HEK293 (cell line): ENCODE measurements at regions not wholly inside any gene's neighbourhood (a gene's known extent, or its start where the extent isn't known, plus 50 kb on each side); places are given as distances from the start of the nearest gene placed in this dataset.
A peak's percentile ranks its signal among the peaks of the same experiment; 100 is the strongest.

Source experiments
- ATF2 ChIP-seq: fragments of 450-650 bp; formaldehyde crosslinking; IDR thresholded peaks from 2 replicates; pipeline ENCODE4 v1.5.1; 2016; ENCODE audit warnings: missing biosample characterization, missing genetic modification characterization, low read depth
- BCL11B ChIP-seq: fragments of 450-650 bp; formaldehyde crosslinking; IDR thresholded peaks from 2 replicates; pipeline ENCODE4 v1.5.1; 2016; ENCODE audit warnings: low read depth, missing biosample characterization, missing genetic modification characterization
- MEIS1 ChIP-seq: sonication (generic); formaldehyde crosslinking; IDR thresholded peaks from 2 replicates; pipeline ENCODE4 v1.8.1; 2022; ENCODE audit warnings: missing genetic modification reagents, mild to moderate bottlenecking, borderline replicate concordance
- PBX3 ChIP-seq: sonication (generic); formaldehyde crosslinking; IDR thresholded peaks from 2 replicates; pipeline ENCODE4 v1.8.1; 2022; ENCODE audit warnings: mild to moderate bottlenecking, moderate library complexity, missing genetic modification reagents
- PRDM2 ChIP-seq: fragments of 450-650 bp; formaldehyde crosslinking; IDR thresholded peaks from 2 replicates; pipeline ENCODE4 v1.5.1; 2016; ENCODE audit warnings: missing biosample characterization, missing genetic modification characterization, borderline replicate concordance
- ZBTB11 ChIP-seq: fragments of 450-650 bp; formaldehyde crosslinking; conservative IDR thresholded peaks from 2 replicates; pipeline ENCODE4 v1.5.1; 2016; ENCODE audit warnings: low read depth, missing biosample characterization, missing genetic modification characterization
- ZBTB21 ChIP-seq: fragments of 450-650 bp; formaldehyde crosslinking; IDR thresholded peaks from 2 replicates; pipeline ENCODE4 v1.5.1; 2017; ENCODE audit warnings: missing biosample characterization, missing genetic modification characterization
- ZFP3 ChIP-seq: fragments of 450-650 bp; formaldehyde crosslinking; IDR thresholded peaks from 2 replicates; pipeline ENCODE4 v1.5.1; 2016; ENCODE audit warnings: low read depth, missing biosample characterization, missing genetic modification characterization
- ZNF112 ChIP-seq: fragments of 450-650 bp; formaldehyde crosslinking; IDR thresholded peaks from 2 replicates; pipeline ENCODE4 v1.5.0; 2017; ENCODE audit warnings: missing biosample characterization, missing genetic modification characterization
- ZNF169 ChIP-seq: fragments of 450-650 bp; formaldehyde crosslinking; IDR thresholded peaks from 2 replicates; pipeline ENCODE4 v1.5.1; 2016; ENCODE audit warnings: missing biosample characterization, missing genetic modification characterization
- ZNF184 ChIP-seq: fragments of 450-650 bp; IDR thresholded peaks from 2 replicates; pipeline ENCODE4 v1.5.1; 2018; ENCODE audit warnings: missing biosample characterization, mild to moderate bottlenecking, missing genetic modification characterization
- ZNF221 ChIP-seq: fragments of 450-650 bp; formaldehyde crosslinking; IDR thresholded peaks from 2 replicates; pipeline ENCODE4 v1.5.1; 2017; ENCODE audit warnings: missing biosample characterization, missing genetic modification characterization, borderline replicate concordance
- ZNF362 ChIP-seq: fragments of 450-650 bp; formaldehyde crosslinking; IDR thresholded peaks from 2 replicates; pipeline ENCODE4 v1.5.1; 2016; ENCODE audit warnings: missing biosample characterization, missing genetic modification characterization
- ZNF391 ChIP-seq: fragments of 450-650 bp; formaldehyde crosslinking; IDR thresholded peaks from 2 replicates; pipeline ENCODE4 v1.5.1; 2016; ENCODE audit warnings: low read depth, missing biosample characterization, missing genetic modification characterization, borderline replicate concordance
- ZNF398 ChIP-seq: fragments of 450-650 bp; formaldehyde crosslinking; IDR thresholded peaks from 2 replicates; pipeline ENCODE4 v1.5.1; 2017; ENCODE audit warnings: missing biosample characterization, missing genetic modification characterization
- ZNF555 ChIP-seq: fragments of 450-650 bp; formaldehyde crosslinking; conservative IDR thresholded peaks from 2 replicates; pipeline ENCODE4 v1.5.1; 2017; ENCODE audit warnings: missing biosample characterization, mild to moderate bottlenecking, missing genetic modification characterization, inconsistent platforms
- ZNF561 ChIP-seq: fragments of 450-650 bp; IDR thresholded peaks from 2 replicates; pipeline ENCODE4 v1.5.1; 2018; ENCODE audit warnings: missing biosample characterization, missing genetic modification characterization, borderline replicate concordance
- ZNF623 ChIP-seq: fragments of 450-650 bp; formaldehyde crosslinking; IDR thresholded peaks from 2 replicates; pipeline ENCODE4 v1.5.1; 2016; ENCODE audit warnings: missing biosample characterization, missing genetic modification characterization
- ZNF677 ChIP-seq: fragments of 450-650 bp; IDR thresholded peaks from 2 replicates; pipeline ENCODE4 v1.5.0; 2018; ENCODE audit warnings: missing biosample characterization, mild to moderate bottlenecking, missing genetic modification characterization, moderate library complexity
- ZNF707 ChIP-seq: fragments of 450-650 bp; formaldehyde crosslinking; IDR thresholded peaks from 2 replicates; pipeline ENCODE4 v1.5.1; 2016; ENCODE audit warnings: missing biosample characterization, missing genetic modification characterization
- ZNF76 ChIP-seq: fragments of 450-650 bp; formaldehyde crosslinking; IDR thresholded peaks from 2 replicates; pipeline ENCODE4; 2016; ENCODE audit warnings: low read depth, missing biosample characterization, missing genetic modification characterization, borderline replicate concordance
- ZNF785 ChIP-seq: fragments of 450-650 bp; formaldehyde crosslinking; IDR thresholded peaks from 2 replicates; pipeline ENCODE4 v1.5.1; 2016; ENCODE audit warnings: missing biosample characterization, missing genetic modification characterization

- TF ChIP-seq ZNF362 (tag by site-specific recombination) (no peak; the same call in 1 of the 2 replicates), ZBTB11 (tag by site-specific recombination) (peak; percentile 49; the same call in 1 of the 2 replicates), ZFP3 (no peak), ZNF707 (tag by site-specific recombination) (no peak), ZNF623 (tag by site-specific recombination) (no peak), PRDM2 (tag by site-specific recombination) (no peak), ZNF561 (tag by site-specific recombination) (no peak), ATF2 (peak; percentile 83), ZNF785 (tag by site-specific recombination) (no peak), ZNF221 (tag by site-specific recombination) (no peak), ZNF184 (peak; percentile 31), ZNF391 (no peak), ZBTB21 (tag by site-specific recombination) (0 out of 2 replicates have a peak, but pooled peaks have one; percentile 28), PBX3 (CRISPR knock-in tag) (no peak), ZNF169 (tag by site-specific recombination) (no peak), ZNF76 (tag by site-specific recombination) (peak; percentile 34), ZNF112 (tag by site-specific recombination) (no peak), BCL11B (no peak), MEIS1 (CRISPR knock-in tag) (no peak), ZNF398 (tag by site-specific recombination) (peak; percentile 67; the same call in 1 of the 2 replicates), ZNF555 (tag by site-specific recombination) (no peak), ZNF677 (tag by site-specific recombination) (no peak)
Measured at GRCh38 chr15:70376929-70377691, 279.4 kb upstream of the TLE3 start (continued).
